Stomach (tissue), 4 donors: ENCODE measurements at regions not wholly inside any gene's neighbourhood (a gene's known extent, or its start where the extent isn't known, plus 50 kb on each side); places are given as distances from the start of the nearest gene placed in this dataset.

Experiments used
- EP300 ChIP-seq: sonication (generic); formaldehyde crosslinking; IDR thresholded peaks from one replicate; pipeline ENCODE4 v1.6.1; 2017; ENCODE audit warnings: antibody characterized with exemption
- POLR2AphosphoS5 ChIP-seq, 3 donors: sonication (generic); formaldehyde crosslinking; IDR thresholded peaks; one replicate each; pipeline ENCODE4 v1.6.1; 2016; ENCODE audit warnings: antibody characterized with exemption in 3 of 3
- TF ChIP-seq, protein P1 (sequence below), 7 experiments: fragments of 450-650 bp in 4 of 7; fragments of 200-600 bp in 3 of 7; sonication (generic) in 3 of 7; IDR thresholded peaks; one replicate each; pipeline ENCODE4 v1.5.1; 2016 to 2019; ENCODE audit warnings: antibody characterized with exemption in 7 of 7, control low read depth in 2 of 7, mild to moderate bottlenecking in 1 of 7

- TF ChIP-seq POLR2AphosphoS5 (IDR thresholded peaks at IDR 0.05), result no peak
- no peak for TF ChIP-seq EP300
- TF ChIP-seq, protein P1, sequence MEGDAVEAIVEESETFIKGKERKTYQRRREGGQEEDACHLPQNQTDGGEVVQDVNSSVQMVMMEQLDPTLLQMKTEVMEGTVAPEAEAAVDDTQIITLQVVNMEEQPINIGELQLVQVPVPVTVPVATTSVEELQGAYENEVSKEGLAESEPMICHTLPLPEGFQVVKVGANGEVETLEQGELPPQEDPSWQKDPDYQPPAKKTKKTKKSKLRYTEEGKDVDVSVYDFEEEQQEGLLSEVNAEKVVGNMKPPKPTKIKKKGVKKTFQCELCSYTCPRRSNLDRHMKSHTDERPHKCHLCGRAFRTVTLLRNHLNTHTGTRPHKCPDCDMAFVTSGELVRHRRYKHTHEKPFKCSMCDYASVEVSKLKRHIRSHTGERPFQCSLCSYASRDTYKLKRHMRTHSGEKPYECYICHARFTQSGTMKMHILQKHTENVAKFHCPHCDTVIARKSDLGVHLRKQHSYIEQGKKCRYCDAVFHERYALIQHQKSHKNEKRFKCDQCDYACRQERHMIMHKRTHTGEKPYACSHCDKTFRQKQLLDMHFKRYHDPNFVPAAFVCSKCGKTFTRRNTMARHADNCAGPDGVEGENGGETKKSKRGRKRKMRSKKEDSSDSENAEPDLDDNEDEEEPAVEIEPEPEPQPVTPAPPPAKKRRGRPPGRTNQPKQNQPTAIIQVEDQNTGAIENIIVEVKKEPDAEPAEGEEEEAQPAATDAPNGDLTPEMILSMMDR (IDR thresholded peaks at IDR 0.05), result no peak
These were observed 122.5 kb upstream of the TSPAN5 start for GRCh38 chr4:98780926-98781325.
